ENCODE measurements at regions not wholly inside any gene's neighbourhood (a gene's known extent, or its start where the extent isn't known, plus 50 kb on each side); places are given as distances from the start of the nearest gene placed in this dataset.

- FAIRE-seq (no peak), DNase-seq (no peak)
- H3K36me3 ChIP-seq (ENCODE audit: control insufficient read depth in 2 of 3, insufficient read depth in 3 of 3, low read length in 3 of 3): no peaks in the 10 kb centered on the region
- H3K9me3 ChIP-seq (ENCODE audit: control insufficient read depth in 2 of 3, insufficient read depth in 1 of 3, low read length in 3 of 3): no peaks in the 10 kb centered on the region
- H3K4me3 ChIP-seq (ENCODE audit: low read length in 3 of 3): no peak overlapping the region
- no peak overlapping the region for H3K27ac ChIP-seq (ENCODE audit: low read depth in 2 of 2, low read length in 2 of 2)
- intact Hi-C loops (cut with DNase I): no loop called here
- no peaks in the 10 kb centered on the region for H3K27me3 ChIP-seq (ENCODE audit: control insufficient read depth, insufficient read depth, low read length)
- no peak for TF ChIP-seq CTCF (IDR thresholded peaks at IDR 0.05; ENCODE audit: borderline replicate concordance, extremely low read depth, insufficient read depth)
- H3K9ac ChIP-seq (ENCODE audit: low read length in 3 of 3): no peak overlapping the region
- no peaks in the 10 kb centered on the region for H3K4me1 ChIP-seq (ENCODE audit: control insufficient read depth in 2 of 3, insufficient read depth in 2 of 3, low read depth in 1 of 3, low read length in 3 of 3)
Observed at GRCh38 chr13:54317722-54318121, 1289.1 kb downstream of the OLFM4 start.

GRCh38 chr13:54337540-54337939 lies 1308.9 kb downstream of the OLFM4 start:
- intact Hi-C loops (cut with DNase I): no loop called here

GRCh38 chr13:54347531-54347930 lies 1318.9 kb downstream of the OLFM4 start:
- Histone ChIP-seq H3K4me3 (ENCODE audit: low read length in 3 of 3) (no peak overlapping the region), H3K4me1 (ENCODE audit: control insufficient read depth in 2 of 3, insufficient read depth in 2 of 3, low read depth in 1 of 3, low read length in 3 of 3) (no peaks in the 10 kb centered on the region), H3K9me3 (ENCODE audit: control insufficient read depth in 2 of 3, insufficient read depth in 1 of 3, low read length in 3 of 3) (no peaks in the 10 kb centered on the region), H3K36me3 (ENCODE audit: control insufficient read depth in 2 of 3, insufficient read depth in 3 of 3, low read length in 3 of 3) (no peaks in the 10 kb centered on the region), H3K27me3 (ENCODE audit: control insufficient read depth, insufficient read depth, low read length) (no peaks in the 10 kb centered on the region), H3K9ac (ENCODE audit: low read length in 3 of 3) (no peak overlapping the region), H3K27ac (ENCODE audit: low read depth in 2 of 2, low read length in 2 of 2) (no peak overlapping the region)
- intact Hi-C loops (cut with DNase I): no loop called here
- DNase-seq (no peak), FAIRE-seq (no peak)
- TF ChIP-seq CTCF (IDR thresholded peaks at IDR 0.05; ENCODE audit: borderline replicate concordance, extremely low read depth, insufficient read depth): no peak

More at GRCh38 chr13:54337540-54337939, 1308.9 kb downstream of the OLFM4 start:
- Histone ChIP-seq H3K9me3 (ENCODE audit: control insufficient read depth in 2 of 3, insufficient read depth in 1 of 3, low read length in 3 of 3) (no peaks in the 10 kb centered on the region), H3K4me1 (ENCODE audit: control insufficient read depth in 2 of 3, insufficient read depth in 2 of 3, low read depth in 1 of 3, low read length in 3 of 3) (no peaks in the 10 kb centered on the region), H3K27me3 (ENCODE audit: control insufficient read depth, insufficient read depth, low read length) (no peaks in the 10 kb centered on the region), H3K4me3 (ENCODE audit: low read length in 3 of 3) (no peak overlapping the region), H3K36me3 (ENCODE audit: control insufficient read depth in 2 of 3, insufficient read depth in 3 of 3, low read length in 3 of 3) (no peaks in the 10 kb centered on the region), H3K9ac (ENCODE audit: low read length in 3 of 3) (no peak overlapping the region), H3K27ac (ENCODE audit: low read depth in 2 of 2, low read length in 2 of 2) (no peak overlapping the region)
- DNase-seq: peak in 2 of 5 donors; percentile 4 to 18
- no peak for FAIRE-seq
- no peak for TF ChIP-seq CTCF (IDR thresholded peaks at IDR 0.05; ENCODE audit: borderline replicate concordance, extremely low read depth, insufficient read depth)

- Histone ChIP-seq H3K27me3 (ENCODE audit: control insufficient read depth, insufficient read depth, low read length) (no peaks in the 10 kb centered on the region), H3K9me3 (ENCODE audit: control insufficient read depth in 2 of 3, insufficient read depth in 1 of 3, low read length in 3 of 3) (no peaks in the 10 kb centered on the region), H3K36me3 (ENCODE audit: control insufficient read depth in 2 of 3, insufficient read depth in 3 of 3, low read length in 3 of 3) (no peaks in the 10 kb centered on the region), H3K4me3 (ENCODE audit: low read length in 3 of 3) (no peak overlapping the region), H3K9ac (ENCODE audit: low read length in 3 of 3) (no peak overlapping the region), H3K4me1 (ENCODE audit: control insufficient read depth in 2 of 3, insufficient read depth in 2 of 3, low read depth in 1 of 3, low read length in 3 of 3) (no peaks in the 10 kb centered on the region), H3K27ac (ENCODE audit: low read depth in 2 of 2, low read length in 2 of 2) (no peak overlapping the region)
- no peak for DNase-seq
- intact Hi-C loops (cut with DNase I): no loop called here
- TF ChIP-seq CTCF (IDR thresholded peaks at IDR 0.05; ENCODE audit: borderline replicate concordance, extremely low read depth, insufficient read depth): no peak
- FAIRE-seq: no peak
Observed at GRCh38 chr13:54356209-54356608, 1327.6 kb downstream of the OLFM4 start.

Data from kidney (tissue), 13 donors.